ENCODE measurements at regions not wholly inside any gene's neighbourhood (a gene's known extent, or its start where the extent isn't known, plus 50 kb on each side); places are given as distances from the start of the nearest gene placed in this dataset.

DNA sequence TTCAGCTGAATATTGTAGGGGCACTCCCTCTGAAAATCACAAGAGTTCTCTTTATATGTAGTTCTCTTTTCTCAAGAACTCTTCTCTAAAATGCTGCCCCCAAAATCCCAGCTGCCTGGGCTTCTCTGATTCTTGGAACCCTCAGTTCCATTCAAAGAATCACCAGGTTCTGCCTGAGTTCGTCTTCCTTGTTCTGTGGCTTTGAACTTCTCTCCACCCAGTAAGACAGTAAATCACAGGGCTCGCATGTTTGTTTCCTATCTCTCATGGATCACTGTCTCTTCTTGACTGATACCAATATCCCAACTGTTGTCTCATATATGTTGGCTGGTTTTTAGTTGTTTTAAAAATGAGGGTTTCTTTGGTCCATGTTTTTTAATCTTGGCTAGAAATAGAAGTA lies 359.5 kb upstream of the CBLB start:
- ATAC-seq (ENCODE audit: low FRiP score in 2 of 2) (no peak), DNase-seq (no peak)
- Histone ChIP-seq H3K27ac (no peak overlapping the region), H3K27me3 (no peaks in the 10 kb centered on the region), H3K9me3 (no peaks in the 10 kb centered on the region), H3K36me3 (no peaks in the 10 kb centered on the region), H3K4me1 (no peaks in the 10 kb centered on the region), H3K4me3 (no peak overlapping the region)
- WGBS, 2 donors = 62 to 88% methylated on average over 2 of the region's 2 CpGs
- TF ChIP-seq EP300 (IDR thresholded peaks at IDR 0.05) (no peak), POLR2AphosphoS5 (IDR thresholded peaks at IDR 0.05) (no peak), POLR2A (IDR thresholded peaks at IDR 0.05) (no peak)
- TF ChIP-seq, protein P1, sequence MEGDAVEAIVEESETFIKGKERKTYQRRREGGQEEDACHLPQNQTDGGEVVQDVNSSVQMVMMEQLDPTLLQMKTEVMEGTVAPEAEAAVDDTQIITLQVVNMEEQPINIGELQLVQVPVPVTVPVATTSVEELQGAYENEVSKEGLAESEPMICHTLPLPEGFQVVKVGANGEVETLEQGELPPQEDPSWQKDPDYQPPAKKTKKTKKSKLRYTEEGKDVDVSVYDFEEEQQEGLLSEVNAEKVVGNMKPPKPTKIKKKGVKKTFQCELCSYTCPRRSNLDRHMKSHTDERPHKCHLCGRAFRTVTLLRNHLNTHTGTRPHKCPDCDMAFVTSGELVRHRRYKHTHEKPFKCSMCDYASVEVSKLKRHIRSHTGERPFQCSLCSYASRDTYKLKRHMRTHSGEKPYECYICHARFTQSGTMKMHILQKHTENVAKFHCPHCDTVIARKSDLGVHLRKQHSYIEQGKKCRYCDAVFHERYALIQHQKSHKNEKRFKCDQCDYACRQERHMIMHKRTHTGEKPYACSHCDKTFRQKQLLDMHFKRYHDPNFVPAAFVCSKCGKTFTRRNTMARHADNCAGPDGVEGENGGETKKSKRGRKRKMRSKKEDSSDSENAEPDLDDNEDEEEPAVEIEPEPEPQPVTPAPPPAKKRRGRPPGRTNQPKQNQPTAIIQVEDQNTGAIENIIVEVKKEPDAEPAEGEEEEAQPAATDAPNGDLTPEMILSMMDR (IDR thresholded peaks at IDR 0.05) = no peak

DNA sequence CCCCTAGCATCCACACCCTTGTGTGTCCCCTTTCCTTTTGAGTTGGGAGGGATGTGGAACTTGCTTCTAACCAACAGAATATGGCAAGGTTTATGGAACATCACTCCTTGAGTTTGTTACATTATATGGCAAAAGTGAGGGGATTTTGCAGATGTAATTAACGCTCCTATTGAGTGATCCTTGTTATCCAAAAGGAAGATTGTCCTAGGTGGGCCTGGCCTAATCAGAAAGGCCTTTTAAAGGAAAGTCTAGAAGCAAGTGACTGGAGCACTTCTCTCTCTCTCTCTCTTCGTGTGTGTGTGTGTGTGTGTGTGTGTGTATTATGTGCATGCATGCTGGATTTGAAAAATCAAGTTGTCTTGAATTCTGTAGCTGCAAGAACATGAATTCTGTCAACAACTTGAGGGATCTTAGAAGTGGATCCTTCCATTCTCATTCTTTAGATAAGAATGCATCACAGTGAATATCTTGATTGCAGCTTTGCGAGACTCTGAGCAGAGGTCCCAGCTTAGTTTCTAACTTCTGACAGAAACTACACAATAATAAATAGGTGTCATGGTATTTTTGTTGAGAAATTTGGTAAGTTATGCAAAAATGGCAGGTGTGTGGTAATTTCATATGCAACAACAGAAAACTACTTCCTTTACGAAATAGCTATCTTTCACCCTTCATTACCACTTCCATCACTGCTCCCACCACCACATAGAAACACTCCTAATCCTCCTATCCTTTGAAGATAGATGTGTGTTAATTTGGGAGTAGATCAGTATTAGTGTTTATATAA lies 360.9 kb upstream of the CBLB start:
- 71 to 87% methylated on average over 4 of the region's 4 CpGs for WGBS, 2 donors
- DNase-seq (no peak), ATAC-seq (ENCODE audit: low FRiP score in 2 of 2) (no peak)
- no peaks in the 10 kb centered on the region for H3K27me3 ChIP-seq
- H3K4me3 ChIP-seq = no peak overlapping the region
- H3K36me3 ChIP-seq = no peaks in the 10 kb centered on the region
- H3K9me3 ChIP-seq = no peaks in the 10 kb centered on the region
- H3K4me1 ChIP-seq = no peaks in the 10 kb centered on the region
- H3K27ac ChIP-seq = no peak overlapping the region
- no peak for TF ChIP-seq EP300 (IDR thresholded peaks at IDR 0.05)
- TF ChIP-seq POLR2A (IDR thresholded peaks at IDR 0.05) = no peak
- no peak for TF ChIP-seq POLR2AphosphoS5 (IDR thresholded peaks at IDR 0.05)
- TF ChIP-seq, protein P1 (IDR thresholded peaks at IDR 0.05) = no peak

DNA sequence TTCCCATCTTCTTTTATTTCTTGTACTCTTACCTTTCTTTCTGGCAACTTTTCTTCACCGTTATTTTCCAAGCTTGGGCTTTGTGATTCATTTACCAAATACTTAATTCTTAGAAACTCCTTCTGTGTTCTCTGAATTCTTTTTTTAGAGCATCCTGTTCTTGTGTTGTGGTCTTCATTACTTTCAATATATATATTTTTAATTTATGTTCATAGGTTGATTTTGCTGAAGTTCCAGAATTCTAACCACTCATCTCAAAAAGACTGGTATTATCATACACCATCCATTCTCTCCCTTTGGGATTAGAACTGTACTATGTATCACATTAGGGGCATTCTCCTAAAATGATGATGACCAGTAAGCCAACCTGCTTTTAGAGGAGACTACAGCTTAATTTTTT lies 362.3 kb upstream of the CBLB start:
- H3K36me3 ChIP-seq = no peaks in the 10 kb centered on the region
- 73 to 74% methylated on average over 1 of the region's 1 CpG for WGBS, 2 donors
- ATAC-seq (ENCODE audit: low FRiP score in 2 of 2) = no peak
- H3K27me3 ChIP-seq = no peaks in the 10 kb centered on the region
- H3K9me3 ChIP-seq = no peaks in the 10 kb centered on the region
- no peak overlapping the region for H3K4me3 ChIP-seq
- DNase-seq = no peak
- no peaks in the 10 kb centered on the region for H3K4me1 ChIP-seq
- TF ChIP-seq POLR2AphosphoS5 (IDR thresholded peaks at IDR 0.05) (no peak), POLR2A (IDR thresholded peaks at IDR 0.05) (no peak), EP300 (IDR thresholded peaks at IDR 0.05) (no peak)
- TF ChIP-seq, protein P1 (IDR thresholded peaks at IDR 0.05) = no peak
- no peak overlapping the region for H3K27ac ChIP-seq

DNA sequence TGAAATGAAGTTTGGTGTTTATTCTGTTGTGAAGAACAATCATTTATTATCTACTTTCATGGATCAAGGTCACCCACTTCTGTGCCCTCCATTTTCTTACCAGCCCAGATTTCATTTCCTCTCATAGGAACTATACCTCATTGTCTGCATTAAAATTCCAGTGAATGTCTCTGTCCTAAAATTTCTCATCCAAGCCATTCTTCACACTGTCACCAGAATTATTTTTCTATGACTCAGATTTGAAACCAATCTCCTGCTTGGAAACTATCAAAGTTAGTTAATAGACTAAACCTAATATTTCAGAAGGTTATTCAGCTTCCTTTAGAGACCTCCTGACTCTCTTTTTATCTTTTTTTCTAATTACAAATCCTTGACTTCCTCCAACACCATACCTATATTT lies 364.1 kb upstream of the CBLB start:
- H3K27me3 ChIP-seq = no peaks in the 10 kb centered on the region
- no peak overlapping the region for H3K4me3 ChIP-seq
- ATAC-seq (ENCODE audit: low FRiP score in 2 of 2) (no peak), DNase-seq (no peak)
- H3K4me1 ChIP-seq = no peaks in the 10 kb centered on the region
- no peak overlapping the region for H3K27ac ChIP-seq
- no peaks in the 10 kb centered on the region for H3K36me3 ChIP-seq
- TF ChIP-seq POLR2AphosphoS5 (IDR thresholded peaks at IDR 0.05) (no peak), POLR2A (IDR thresholded peaks at IDR 0.05) (no peak), EP300 (IDR thresholded peaks at IDR 0.05) (no peak)
- TF ChIP-seq, protein P1 (IDR thresholded peaks at IDR 0.05) = no peak
- H3K9me3 ChIP-seq = no peaks in the 10 kb centered on the region

DNA sequence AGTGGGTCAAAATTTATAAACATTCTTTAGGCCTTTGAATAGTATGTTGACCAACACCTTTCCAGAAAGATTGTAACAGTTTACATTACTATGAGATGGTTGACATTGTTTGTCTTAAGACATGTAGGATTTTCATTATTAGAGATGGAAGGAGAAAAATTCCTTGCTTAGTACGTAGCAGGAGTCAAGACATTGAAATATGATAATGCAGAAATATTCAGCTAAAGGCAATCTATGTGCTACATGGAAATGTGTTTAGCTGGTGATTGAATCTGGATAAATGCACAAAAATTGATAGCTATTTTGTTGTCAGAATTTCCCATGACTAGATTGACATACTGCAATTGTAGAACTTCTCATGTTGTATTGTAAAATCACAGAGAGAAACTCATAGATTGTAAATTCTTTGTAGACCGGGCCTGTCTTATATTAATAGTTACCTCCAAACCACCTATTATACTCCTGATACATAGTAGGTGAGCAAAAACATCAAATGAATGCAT lies 370.4 kb upstream of the CBLB start:
- Histone ChIP-seq H3K27ac (no peak overlapping the region), H3K9me3 (no peaks in the 10 kb centered on the region), H3K4me3 (no peak overlapping the region), H3K4me1 (no peaks in the 10 kb centered on the region), H3K27me3 (no peaks in the 10 kb centered on the region), H3K36me3 (no peaks in the 10 kb centered on the region)
- TF ChIP-seq POLR2AphosphoS5 (IDR thresholded peaks at IDR 0.05) = no peak
- TF ChIP-seq EP300 (IDR thresholded peaks at IDR 0.05) = no peak
- TF ChIP-seq, protein P1 (IDR thresholded peaks at IDR 0.05) = no peak
- TF ChIP-seq POLR2A (IDR thresholded peaks at IDR 0.05) = no peak
- ATAC-seq (ENCODE audit: low FRiP score in 2 of 2) = no peak
- 94 to 100% methylated on average over 2 of the region's 2 CpGs for WGBS, 2 donors
- no peak for DNase-seq

Data from upper lobe of left lung (tissue), 6 donors.